GM19463 (cell line): ENCODE measurements at regions not wholly inside any gene's neighbourhood (a gene's known extent, or its start where the extent isn't known, plus 50 kb on each side); places are given as distances from the start of the nearest gene placed in this dataset.

Experiments
- ATAC-seq: cut with Tn5 transposase; IDR thresholded peaks from one replicate; pipeline ENCODE4 v1.9.1; 2021; ENCODE audit warnings: mild to moderate bottlenecking, moderate library complexity; ENCODE audit not compliant: unreplicated experiment

- no peak for ATAC-seq
Observed at GRCh38 chr4:138964716-138965426, 50.7 kb upstream of the NOCT start.

GRCh38 chr4:138963412-138963811, 52.2 kb upstream of the NOCT start:
- ATAC-seq = no peak

DNA sequence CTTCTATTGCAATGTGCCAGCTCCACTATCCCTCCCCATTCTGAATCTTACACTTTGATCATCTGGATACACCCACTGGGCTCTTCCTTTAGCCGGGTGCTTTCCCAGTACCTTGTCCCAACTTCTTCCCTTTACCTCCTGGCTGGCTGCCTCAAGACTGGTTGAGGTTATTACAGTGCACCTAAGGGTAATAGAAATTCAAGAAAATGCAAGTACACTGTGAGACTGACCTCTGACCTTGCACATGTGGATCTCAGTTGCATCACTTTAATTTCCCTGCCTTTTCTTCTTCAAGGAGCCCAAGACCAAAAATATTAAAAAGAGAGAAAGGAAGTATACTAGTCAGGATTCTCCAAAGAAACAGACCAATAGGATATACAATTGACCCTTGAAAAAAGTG, 53.9 kb upstream of the NOCT start:
- ATAC-seq = no peak

DNA sequence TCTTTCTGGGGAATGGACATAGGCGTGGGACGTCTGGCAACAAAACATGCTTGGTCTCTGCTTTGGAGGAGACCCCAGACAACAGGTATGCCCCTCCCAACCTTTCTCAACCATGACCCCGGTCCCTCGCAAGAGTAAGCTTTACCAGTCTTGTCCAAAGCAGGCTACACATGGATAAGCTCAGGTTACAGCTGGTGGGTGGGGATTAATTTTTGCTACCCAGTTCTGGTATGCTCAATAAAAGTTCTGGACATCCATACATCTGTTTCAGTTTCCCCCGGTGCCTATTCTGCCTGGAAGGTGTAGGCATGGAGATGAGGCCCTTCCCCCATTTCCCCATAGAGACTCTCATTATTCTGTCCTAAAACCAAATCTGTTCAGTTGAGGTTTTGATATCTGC, 54.5 kb upstream of the NOCT start:
- no peak for ATAC-seq

DNA sequence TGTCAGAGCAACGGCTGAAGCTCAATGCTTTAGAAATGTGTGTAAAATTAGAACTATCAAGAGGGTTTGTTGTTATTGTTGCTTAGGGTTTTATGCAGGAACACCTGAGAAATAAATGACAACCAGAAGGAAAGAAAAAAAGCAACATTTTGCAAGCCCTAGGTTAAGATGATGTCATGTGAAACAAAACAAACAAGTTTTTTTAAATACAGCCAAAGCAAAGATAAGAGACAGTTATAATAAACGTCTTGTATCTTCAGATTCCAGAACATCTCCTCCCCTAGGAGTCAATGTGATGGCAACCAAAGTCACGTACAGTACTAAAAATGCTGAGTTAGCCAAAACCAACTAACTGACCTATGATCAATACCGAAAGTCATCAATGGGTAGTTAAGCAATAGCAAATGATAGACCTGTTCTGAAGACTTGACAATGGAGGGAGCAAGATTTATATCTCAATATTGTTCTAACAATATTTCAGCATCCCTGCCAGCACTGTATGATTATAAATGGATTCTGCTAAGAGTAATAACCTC, 55.3 kb upstream of the NOCT start:
- no peak for ATAC-seq

DNA sequence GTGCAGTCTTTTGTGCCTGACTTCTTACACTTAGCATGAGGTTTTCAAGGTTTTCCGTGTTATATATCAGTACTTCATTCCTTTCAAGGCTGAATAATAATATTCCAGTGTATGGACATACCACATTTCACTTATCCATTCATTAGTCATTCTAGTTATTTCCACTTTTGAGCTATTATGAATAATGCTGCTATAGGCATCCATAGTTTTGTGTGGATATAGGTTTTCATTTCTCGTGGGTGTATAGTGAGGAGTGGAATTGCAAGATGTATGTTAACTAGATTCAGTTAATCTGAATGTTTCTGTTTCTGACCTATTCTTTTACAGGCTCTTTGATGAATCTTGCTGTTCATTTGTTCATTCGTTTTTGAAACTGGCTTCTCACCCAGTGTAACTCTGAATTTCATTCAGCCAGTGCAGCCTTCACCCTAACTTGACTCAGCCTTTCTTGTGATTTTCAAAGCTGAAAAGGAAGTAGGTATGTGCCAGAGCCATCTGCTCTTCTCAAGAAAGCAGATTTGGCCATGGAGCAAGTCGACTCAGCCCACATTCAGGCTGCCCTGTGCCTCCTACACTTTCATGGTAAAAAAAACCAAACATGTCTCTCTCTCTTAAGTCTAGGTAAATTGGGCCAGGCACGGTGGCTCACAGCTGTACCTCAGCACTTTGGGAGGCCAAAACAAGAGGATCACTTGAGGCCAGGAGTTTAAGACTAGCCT, 56.3 kb upstream of the NOCT start:
- ATAC-seq = no peak

DNA sequence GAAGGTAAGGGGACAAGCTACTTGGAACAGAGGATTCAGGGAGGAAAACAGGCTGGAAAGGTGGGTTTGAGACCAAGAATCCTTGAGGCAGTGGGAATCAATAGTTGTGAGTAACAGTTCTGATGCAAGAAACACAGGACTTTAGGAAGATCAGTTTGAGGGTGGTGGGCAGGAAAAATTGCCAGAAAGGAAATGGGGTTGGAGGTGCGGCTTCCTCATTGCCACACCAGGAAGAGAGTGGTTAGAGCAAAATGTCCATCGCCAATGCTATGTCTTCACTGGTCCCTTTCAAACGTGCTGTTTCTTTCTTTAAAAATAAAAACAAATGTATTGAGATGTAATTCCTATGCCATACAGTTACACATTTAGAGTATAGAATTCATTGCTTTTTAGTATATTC, 57.1 kb upstream of the NOCT start:
- ATAC-seq = no peak

- no peak for ATAC-seq
Observed at GRCh38 chr4:138957302-138957701, 58.3 kb upstream of the NOCT start.

DNA sequence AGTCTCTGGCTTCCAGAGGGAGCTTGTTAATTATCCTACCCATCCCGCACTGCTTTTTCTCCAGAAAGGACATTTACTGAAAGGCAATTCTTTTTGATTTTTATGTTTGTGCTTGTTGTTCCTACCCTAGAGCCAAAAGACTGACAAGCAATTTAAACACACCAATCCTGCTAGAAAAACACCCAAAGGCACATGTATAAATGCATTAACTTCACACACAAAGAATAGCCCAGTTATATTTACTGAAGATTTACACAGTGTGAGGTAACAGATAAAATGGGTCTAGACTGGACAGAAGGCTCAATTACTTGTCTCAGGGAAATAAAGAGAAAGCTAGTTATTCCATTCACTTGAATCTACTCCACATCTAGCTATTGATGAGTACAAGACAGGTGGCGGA, 61.2 kb upstream of the NOCT start:
- ATAC-seq = no peak

DNA sequence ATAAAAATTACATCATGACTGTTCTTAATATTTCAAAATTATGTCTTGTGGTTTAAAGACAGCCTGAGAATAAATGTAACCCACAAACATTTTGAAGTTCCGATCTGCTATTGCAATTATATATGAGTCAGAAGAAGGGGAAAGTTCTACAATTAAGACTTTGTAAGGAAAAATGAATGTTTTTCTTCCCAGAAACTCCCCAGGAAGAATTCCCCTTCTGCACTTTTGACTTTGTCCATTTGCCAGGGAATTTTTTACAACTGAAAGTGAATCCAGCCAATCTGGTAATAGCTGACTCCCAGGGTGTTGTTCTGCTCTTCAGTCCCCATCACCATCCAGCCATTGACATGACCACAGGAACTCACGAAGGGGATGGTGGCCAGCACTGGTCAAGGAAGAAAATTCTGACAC, 61.6 kb upstream of the NOCT start:
- ATAC-seq = no peak

DNA sequence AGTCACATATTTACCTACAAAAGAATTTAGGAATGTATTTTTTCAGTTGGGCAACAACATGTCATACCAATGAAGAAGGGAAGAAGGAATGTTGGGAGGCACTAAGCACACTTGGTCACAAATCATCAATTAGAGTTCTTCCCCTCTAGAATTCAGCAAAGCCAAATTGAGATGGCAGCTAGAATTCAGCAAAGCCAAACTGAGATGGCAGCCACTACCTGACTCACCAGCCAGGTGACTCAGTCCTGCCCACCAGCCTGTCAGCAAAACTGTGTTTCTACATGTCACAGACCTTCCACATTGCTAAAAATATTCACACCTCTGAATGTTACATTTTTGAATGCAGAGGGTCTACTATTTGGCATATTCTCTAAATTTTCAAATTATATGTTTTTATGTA, 63.2 kb upstream of the NOCT start:
- no peak for ATAC-seq

DNA sequence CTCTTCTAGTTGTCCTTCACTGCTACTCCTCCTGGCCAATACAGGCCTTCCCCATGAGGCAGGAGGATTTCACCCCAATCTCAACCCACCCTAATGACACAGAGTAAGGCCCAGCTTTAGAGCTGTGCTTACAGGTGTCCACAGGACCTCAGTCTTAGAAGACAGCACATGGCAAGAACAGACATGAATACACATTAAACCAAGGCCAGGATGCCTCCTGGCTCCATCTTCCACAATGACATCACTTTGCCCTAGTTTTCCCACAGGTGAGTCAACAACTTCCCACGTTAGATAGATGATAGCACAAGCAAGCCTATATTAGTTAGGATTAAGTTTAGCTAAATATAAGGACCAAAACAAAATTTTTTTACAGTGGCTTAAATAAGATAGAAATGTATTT, 63.8 kb upstream of the NOCT start:
- ATAC-seq = no peak

GRCh38 chr4:138949866-138950265, 65.7 kb upstream of the NOCT start:
- ATAC-seq = no peak

DNA sequence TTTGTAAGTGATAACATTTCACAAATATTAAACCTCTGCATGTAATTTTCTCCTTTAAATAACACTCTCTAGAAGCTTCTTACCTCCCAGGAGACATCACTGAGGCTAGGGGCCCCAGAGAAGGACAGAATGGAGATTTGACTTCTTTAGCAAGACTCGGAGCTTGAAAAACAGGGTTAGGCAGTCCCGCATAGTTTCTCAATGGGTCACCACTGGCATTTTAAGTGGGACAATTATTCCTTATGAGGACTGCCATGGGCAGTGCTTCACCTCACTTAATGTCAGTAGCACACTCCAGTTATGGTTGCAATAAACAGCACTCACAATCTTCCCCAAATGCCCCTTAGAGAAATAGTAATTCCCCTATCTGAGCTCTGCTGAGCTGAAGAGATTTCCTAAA, 66.7 kb upstream of the NOCT start:
- no peak for ATAC-seq

DNA sequence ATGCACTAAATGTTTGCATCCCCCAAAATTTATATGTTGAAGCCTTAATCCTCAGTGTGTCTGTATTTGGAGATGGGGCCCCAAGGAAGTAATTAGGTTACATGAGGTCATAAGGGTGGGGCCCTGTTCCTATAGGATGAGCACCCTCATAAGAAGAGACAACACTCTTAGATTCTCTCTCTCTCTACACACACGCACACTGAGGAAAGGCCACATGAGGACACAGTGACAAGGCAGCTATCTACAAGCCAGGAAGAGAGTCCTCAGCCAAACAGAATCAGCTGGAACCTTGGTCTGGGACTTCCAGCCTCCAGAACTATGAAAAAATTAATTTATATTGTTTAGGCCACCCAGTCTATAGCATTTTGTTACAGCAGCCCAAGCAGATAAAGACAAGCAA, 69.3 kb upstream of the NOCT start:
- no peak for ATAC-seq

DNA sequence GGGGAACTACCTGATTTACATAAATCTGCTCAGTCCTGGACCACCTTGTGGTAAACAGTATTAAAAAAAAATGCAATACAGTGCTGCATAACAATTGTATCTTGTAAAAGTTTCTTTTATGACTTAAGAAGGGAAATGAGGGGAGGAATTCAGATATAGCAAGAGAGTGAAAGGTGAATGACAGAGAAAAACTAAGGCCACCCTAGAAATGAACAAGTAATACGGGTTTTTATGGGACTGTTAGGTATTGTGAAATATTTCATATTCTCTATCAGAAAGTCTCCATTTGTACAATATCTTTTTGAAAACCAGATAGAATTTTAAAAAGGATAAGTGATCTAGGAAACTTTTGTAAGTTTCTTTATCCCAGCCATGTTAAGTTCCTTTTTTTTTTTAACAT, 69.7 kb upstream of the NOCT start:
- no peak for ATAC-seq

DNA sequence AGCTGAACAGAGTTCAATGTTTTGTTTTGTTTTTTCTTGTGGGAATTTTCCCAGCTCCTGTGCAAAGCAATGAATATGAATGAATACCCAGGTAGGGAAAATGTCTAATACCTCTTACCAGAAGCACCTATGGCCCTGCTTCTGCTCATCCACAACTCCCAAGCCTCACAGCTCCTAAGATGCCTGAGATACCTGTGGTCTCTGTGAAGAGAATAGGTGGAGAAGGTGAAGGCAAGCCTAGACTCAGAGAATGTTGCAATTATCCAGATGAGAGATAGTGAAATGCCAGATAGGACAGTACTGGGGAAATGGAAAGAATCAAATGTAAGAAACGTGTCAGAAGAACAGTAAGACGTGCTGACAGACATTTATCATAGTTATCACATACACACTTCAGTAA, 70.2 kb upstream of the NOCT start:
- no peak for ATAC-seq

- no peak for ATAC-seq
Observed at GRCh38 chr4:138943893-138944292, 71.7 kb upstream of the NOCT start.

DNA sequence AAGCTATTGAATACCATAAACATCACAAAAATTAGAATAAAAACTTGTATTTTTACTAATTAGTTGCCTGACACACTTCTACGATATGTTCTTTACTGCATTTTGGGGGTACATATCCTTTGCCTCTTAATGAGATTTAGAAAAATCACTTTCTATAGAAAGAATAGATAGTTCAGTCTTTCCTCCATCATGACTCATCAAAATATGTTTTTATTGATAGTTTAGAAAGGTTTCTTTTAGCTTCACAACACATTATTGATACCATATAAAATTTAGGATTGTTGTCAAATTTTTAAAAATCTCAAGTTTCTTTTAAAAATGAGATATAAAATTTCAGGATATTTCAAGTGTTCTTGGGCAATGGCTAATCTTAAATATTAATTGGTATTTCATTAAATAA, 74.5 kb upstream of the NOCT start:
- no peak for ATAC-seq

GRCh38 chr4:138939960-138940359, 75.6 kb upstream of the NOCT start:
- ATAC-seq = no peak

DNA sequence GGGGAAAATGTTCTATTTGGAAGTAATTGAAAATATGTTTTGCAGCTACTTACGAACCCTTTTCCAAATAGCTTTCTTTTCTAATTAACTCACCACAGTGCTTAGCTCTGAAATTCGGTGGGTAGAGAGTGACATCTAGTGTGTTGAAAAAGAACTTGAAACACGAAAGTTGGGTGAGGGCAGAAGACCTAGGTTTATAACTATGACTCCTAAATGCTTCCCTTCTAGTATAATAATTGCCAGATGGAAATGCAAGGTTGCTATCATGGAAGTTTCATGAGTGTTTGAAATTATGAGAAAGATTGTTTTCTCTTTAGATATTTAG, 77.3 kb upstream of the NOCT start:
- ATAC-seq = peak; percentile 82

DNA sequence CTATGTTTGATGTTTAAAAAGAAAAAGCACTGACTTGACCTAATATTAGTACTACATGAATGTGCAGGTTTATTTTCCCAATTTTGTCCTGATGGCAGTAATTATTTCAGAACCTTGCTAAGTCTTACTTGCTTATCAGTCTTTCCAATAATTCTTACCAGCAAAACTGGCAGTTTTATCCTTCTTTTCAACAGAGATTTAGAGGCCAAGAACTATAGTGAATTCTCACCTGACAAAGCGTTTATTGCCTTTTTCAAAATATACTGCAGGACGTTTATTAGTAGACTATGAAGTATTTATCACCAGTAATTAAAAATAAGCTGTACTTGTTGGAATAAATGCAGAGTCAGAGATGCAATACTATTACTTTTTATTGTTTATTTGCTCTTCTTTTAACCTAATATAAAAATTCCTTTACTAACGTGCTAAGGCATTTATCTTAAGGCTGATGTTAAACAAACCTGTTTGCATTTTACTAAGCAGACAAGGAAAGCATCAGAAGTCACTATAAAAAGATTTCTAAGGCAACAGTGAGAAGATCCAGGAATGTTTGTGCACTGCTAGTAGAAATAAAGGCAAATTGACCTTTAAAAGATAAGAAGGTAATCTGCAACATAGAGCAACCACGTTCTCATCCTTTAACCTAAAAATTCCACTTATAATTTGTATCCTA, 80.3 kb upstream of the NOCT start:
- no peak for ATAC-seq
